Hepatocyte (in vitro differentiated cells): ENCODE measurements at regions not wholly inside any gene's neighbourhood (a gene's known extent, or its start where the extent isn't known, plus 50 kb on each side); places are given as distances from the start of the nearest gene placed in this dataset.

Source experiments
- DNase-seq: peaks from one replicate; pipeline ENCODE4 v3.0.0-alpha.2; 2016; ENCODE audit warnings: low spot score
- H2AFZ ChIP-seq: fragments of 200-600 bp; sonication (generic); 2 replicates; pipeline ENCODE4 v1.6.0; 2016; ENCODE audit warnings: antibody characterized with exemption, mild to moderate bottlenecking
- H3K27ac ChIP-seq: fragments of 200-600 bp; sonication (generic); 2 replicates; pipeline ENCODE4 v1.5.1; 2016; ENCODE audit warnings: mild to moderate bottlenecking
- H3K27me3 ChIP-seq: fragments of 200-600 bp; sonication (generic); 2 replicates; pipeline ENCODE4 v1.6.1; 2016
- H3K36me3 ChIP-seq: fragments of 200-600 bp; sonication (generic); replicated peaks from 2 replicates; pipeline ENCODE4 v1.5.1; 2016; ENCODE audit warnings: low read depth; ENCODE audit not compliant: insufficient read depth
- H3K4me1 ChIP-seq: fragments of 200-600 bp; sonication (generic); 2 replicates; pipeline ENCODE4 v1.5.1; 2016; ENCODE audit warnings: mild to moderate bottlenecking, moderate library complexity; ENCODE audit not compliant: insufficient read depth
- H3K4me2 ChIP-seq: fragments of 200-600 bp; sonication (generic); 2 replicates; pipeline ENCODE4 v1.6.0; 2016
- H3K4me3 ChIP-seq: fragments of 200-600 bp; sonication (generic); 2 replicates; pipeline ENCODE4 v1.5.1; 2016; ENCODE audit warnings: mild to moderate bottlenecking
- H3K79me2 ChIP-seq: fragments of 200-600 bp; sonication (generic); 2 replicates; pipeline ENCODE4 v1.6.0; 2017; ENCODE audit warnings: mild to moderate bottlenecking
- H3K9me2 ChIP-seq: fragments of 200-600 bp; sonication (generic); replicated peaks from 2 replicates; pipeline ENCODE4 v1.6.0; 2017; ENCODE audit warnings: mild to moderate bottlenecking; ENCODE audit not compliant: insufficient read depth
- H3K9me3 ChIP-seq: fragments of 200-600 bp; sonication (generic); 2 replicates; pipeline ENCODE4 v1.5.1; 2016; ENCODE audit warnings: low read depth, mild to moderate bottlenecking
- H4K20me1 ChIP-seq: fragments of 200-600 bp; sonication (generic); 2 replicates; pipeline ENCODE4 v1.6.0; 2016; ENCODE audit warnings: mild to moderate bottlenecking; ENCODE audit not compliant: insufficient read depth, poor library complexity, severe bottlenecking
- CTCF ChIP-seq: fragments of 200-600 bp; sonication (generic); IDR thresholded peaks from 2 replicates; pipeline ENCODE4 v1.5.1; 2016; ENCODE audit warnings: antibody characterized with exemption, mild to moderate bottlenecking; ENCODE audit not compliant: poor library complexity
- EZH2 ChIP-seq: fragments of 200-600 bp; sonication (generic); IDR thresholded peaks from 2 replicates; pipeline ENCODE4 v1.6.1; 2016; ENCODE audit warnings: antibody characterized with exemption, mild to moderate bottlenecking, borderline replicate concordance
- EZH2phosphoT487 ChIP-seq: fragments of 200-600 bp; sonication (generic); IDR thresholded peaks from one replicate; pipeline ENCODE4 v1.6.1; 2018; ENCODE audit warnings: antibody characterized with exemption, mild to moderate bottlenecking, low read depth, moderate library complexity; ENCODE audit not compliant: unreplicated experiment, severe bottlenecking
- WGBS: methylation state at CpG from one replicate; pipeline ENCODE4 v1.1.6; 2016; ENCODE audit warnings: low lambda C conversion rate; ENCODE audit errors: missing lambda C conversion rate; 5-methylcytosine and 5-hydroxymethylcytosine counted together

- Histone ChIP-seq H3K4me1 (peaks cover 6% of the 10 kb centered on the region), H4K20me1 (no peaks in the 10 kb centered on the region), H3K9me3 (no peaks in the 10 kb centered on the region), H3K27ac (no peak overlapping the region), H3K4me2 (no peak overlapping the region), H3K79me2 (no peaks in the 10 kb centered on the region), H3K4me3 (no peak overlapping the region), H3K9me2 (no peaks in the 10 kb centered on the region), H2AFZ (no peak overlapping the region), H3K27me3 (no peaks in the 10 kb centered on the region), H3K36me3 (no peaks in the 10 kb centered on the region)
- TF ChIP-seq CTCF, result no peak
- TF ChIP-seq EZH2, result no peak
- no peak for TF ChIP-seq EZH2phosphoT487
- no peak for DNase-seq
- 96% methylated on average over 7 of the region's 7 CpGs for WGBS
Measured at GRCh38 chr11:71305041-71305440, 52.7 kb upstream of the SHANK2 start.

GRCh38 chr11:71304491-71304890 is 52.1 kb upstream of the SHANK2 start:
- TF ChIP-seq CTCF (no peak), EZH2phosphoT487 (no peak), EZH2 (no peak)
- Histone ChIP-seq H3K4me2 (no peak overlapping the region), H3K9me3 (no peaks in the 10 kb centered on the region), H2AFZ (no peak overlapping the region), H3K9me2 (no peaks in the 10 kb centered on the region), H3K4me3 (no peak overlapping the region), H3K36me3 (no peaks in the 10 kb centered on the region), H3K27me3 (no peaks in the 10 kb centered on the region), H4K20me1 (no peaks in the 10 kb centered on the region), H3K4me1 (peaks cover 6% of the 10 kb centered on the region), H3K27ac (no peak overlapping the region), H3K79me2 (no peaks in the 10 kb centered on the region)
- WGBS, result 88% methylated on average over 3 of the region's 3 CpGs
- no peak for DNase-seq

- Histone ChIP-seq H3K36me3 (no peaks in the 10 kb centered on the region), H3K9me3 (no peaks in the 10 kb centered on the region), H3K9me2 (no peaks in the 10 kb centered on the region), H3K4me3 (no peak overlapping the region), H3K4me1 (peaks cover 7% of the 10 kb centered on the region), H3K27me3 (no peaks in the 10 kb centered on the region), H3K79me2 (no peaks in the 10 kb centered on the region), H3K4me2 (no peak overlapping the region), H2AFZ (no peak overlapping the region), H3K27ac (no peak overlapping the region), H4K20me1 (no peaks in the 10 kb centered on the region)
- 94% methylated on average over 1 of the region's 1 CpG for WGBS
- no peak for TF ChIP-seq EZH2
- no peak for TF ChIP-seq CTCF
- no peak for TF ChIP-seq EZH2phosphoT487
- DNase-seq, result no peak
Measured at GRCh38 chr11:71304045-71304444, 51.7 kb upstream of the SHANK2 start.

- H3K4me3 ChIP-seq, result no peak overlapping the region
- no peaks in the 10 kb centered on the region for H3K36me3 ChIP-seq
- no peaks in the 10 kb centered on the region for H3K27me3 ChIP-seq
- WGBS, result 81% methylated on average over 2 of the region's 2 CpGs
- H3K79me2 ChIP-seq, result no peaks in the 10 kb centered on the region
- no peak overlapping the region for H3K27ac ChIP-seq
- H2AFZ ChIP-seq, result no peak overlapping the region
- TF ChIP-seq EZH2, result no peak
- peaks cover 11% of the 10 kb centered on the region for H3K4me1 ChIP-seq
- no peaks in the 10 kb centered on the region for H4K20me1 ChIP-seq
- no peak for DNase-seq
- H3K9me3 ChIP-seq, result no peaks in the 10 kb centered on the region
- H3K4me2 ChIP-seq, result no peak overlapping the region
- no peaks in the 10 kb centered on the region for H3K9me2 ChIP-seq
Measured at GRCh38 chr11:71302911-71303310, 50.5 kb upstream of the SHANK2 start.
